Caco-2 (cell line): ENCODE measurements at regions not wholly inside any gene's neighbourhood (a gene's known extent, or its start where the extent isn't known, plus 50 kb on each side); places are given as distances from the start of the nearest gene placed in this dataset.
"Not testable (repeated sequence)": the region's sequence is repeated elsewhere in the genome, so short reads cannot be mapped to it uniquely, and the experiment has no call there.

ENCODE experiments used
- BruUV-seq: library from RNA; stranded (reverse); fragments of 400-500 nt; replicated peaks from 2 replicates; lab custom pipeline; 2021; lab: Mats Ljungman, UMichigan
- CTCF ChIA-PET: fragments of 300-600 bp; sonication (Branson Sonifier 250); formaldehyde crosslinking; loops from one replicate; lab custom pipeline; 2022; ENCODE audit warnings: antibody characterized with exemption; lab: Charles Lee
- POLR2A ChIA-PET: fragments of 300-600 bp; sonication (Branson Sonifier 250); formaldehyde crosslinking; loops from one replicate; lab custom pipeline; 2022; ENCODE audit warnings: antibody characterized with exemption; lab: Charles Lee
- DNase-seq, 2 experiments: peaks; one replicate each; pipeline versions ENCODE4 v3.0.0 to v3.0.0-alpha.2; 2020 to 2022
- H3K27me3 ChIP-seq: replicated peaks from 2 replicates; pipeline ENCODE4 v1.6.0; 2011; ENCODE audit warnings: low read length; ENCODE audit not compliant: control insufficient read depth, insufficient read depth
- H3K36me3 ChIP-seq: 2 replicates; pipeline ENCODE4 v1.5.1; 2011; ENCODE audit warnings: low read length; ENCODE audit not compliant: control insufficient read depth, insufficient read depth
- H3K4me1 ChIP-seq: fragments of 250-450 bp; sonication (Bioruptor Pico); 2 replicates; pipeline ENCODE4 v1.5.1; 2020; ENCODE audit warnings: mild to moderate bottlenecking
- H3K4me3 ChIP-seq: 2 replicates; pipeline ENCODE4 v1.5.1; 2011; ENCODE audit warnings: low read depth, mild to moderate bottlenecking, control low read depth, low read length
- H3K9me3 ChIP-seq: fragments of 250-450 bp; sonication (Bioruptor Pico); 2 replicates; pipeline ENCODE4 v1.5.1; 2020; ENCODE audit warnings: mild to moderate bottlenecking, moderate library complexity
- H3K27ac Mint-ChIP-seq: one replicate; pipeline ENCODE4 v1.8.0; 2022; ENCODE audit warnings: mixed read lengths; ENCODE audit not compliant: unreplicated experiment
- H3K27me3 Mint-ChIP-seq: one replicate; pipeline ENCODE4 v1.8.0; 2022; ENCODE audit warnings: mixed read lengths; ENCODE audit not compliant: insufficient read depth, unreplicated experiment
- H3K36me3 Mint-ChIP-seq: one replicate; pipeline ENCODE4 v1.8.0; 2022; ENCODE audit warnings: mild to moderate bottlenecking, mixed read lengths; ENCODE audit not compliant: insufficient read depth, unreplicated experiment
- H3K4me1 Mint-ChIP-seq: one replicate; pipeline ENCODE4 v1.8.0; 2022; ENCODE audit warnings: low read depth, mixed read lengths; ENCODE audit not compliant: unreplicated experiment
- H3K4me3 Mint-ChIP-seq: one replicate; pipeline ENCODE4 v1.8.0; 2022; ENCODE audit warnings: mild to moderate bottlenecking, moderate library complexity, mixed read lengths; ENCODE audit not compliant: unreplicated experiment
- H3K9me3 Mint-ChIP-seq: one replicate; pipeline ENCODE4 v1.8.0; 2022; ENCODE audit warnings: mixed read lengths; ENCODE audit not compliant: unreplicated experiment
- intact Hi-C: fragments of 100-400 bp; cut with micrococcal nuclease; formaldehyde crosslinking; loops from one replicate; pipeline ENCODE4 v1.10.0; 2022; ENCODE audit not compliant: unreplicated experiment
- TF ChIP-seq, protein P1 (sequence below), 2 experiments: fragments of 200-600 bp in 1 of 2; IDR thresholded peaks; 1 replicate in 1 of 2; 2 replicates in 1 of 2; pipeline versions ENCODE4 v1.5.1 to v1.8.0; 2011 to 2022; ENCODE audit warnings: antibody characterized with exemption in 1 of 2, control low read depth in 1 of 2, inconsistent platforms in 1 of 2, low read depth in 1 of 2, low read length in 1 of 2, mild to moderate bottlenecking in 1 of 2, moderate library complexity in 1 of 2; ENCODE audit not compliant: insufficient read depth in 1 of 2, severe bottlenecking in 1 of 2, unreplicated experiment in 1 of 2

DNA sequence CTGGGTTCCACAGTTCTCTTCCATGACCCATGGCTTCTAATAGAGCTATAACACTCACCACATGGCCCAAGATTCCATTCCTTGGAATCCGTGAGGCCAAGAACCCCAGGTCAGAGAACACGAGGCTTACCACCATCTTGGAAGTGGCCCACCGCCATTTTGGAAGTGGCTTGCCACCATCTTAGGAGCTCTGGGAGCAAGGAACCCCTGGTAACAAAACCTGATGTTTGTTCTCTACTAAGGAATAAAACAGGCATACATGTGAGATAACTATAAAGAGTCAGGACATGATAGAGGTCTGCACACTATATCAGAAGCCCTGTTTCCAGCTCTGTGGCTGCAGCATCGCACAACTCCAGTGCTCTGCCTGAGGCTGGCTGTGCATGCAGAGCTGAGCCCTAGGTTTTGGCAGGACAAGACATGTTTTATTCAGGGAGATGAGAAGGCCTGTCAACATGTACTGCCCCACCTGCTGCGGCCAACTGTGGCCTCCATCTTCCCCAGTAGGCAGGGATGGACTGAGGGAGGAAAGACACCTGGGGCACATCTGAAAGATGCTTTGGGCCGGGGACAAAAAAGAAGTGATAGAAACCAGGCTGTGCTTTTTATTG is 344.9 kb downstream of the DAD1 start:
- no peaks in the 10 kb centered on the region for H3K36me3 ChIP-seq
- DNase-seq: no peak
- no peak overlapping the region for H3K27ac Mint-ChIP-seq
- H3K36me3 Mint-ChIP-seq: no peaks in the 10 kb centered on the region
- intact Hi-C loops: no loop called here
- no peaks in the 10 kb centered on the region for H3K9me3 ChIP-seq
- H3K4me1 ChIP-seq: no peaks in the 10 kb centered on the region
- H3K4me1 Mint-ChIP-seq: no peaks in the 10 kb centered on the region
- ChIA-PET POLR2A (no interaction called here), CTCF (no interaction called here)
- H3K4me3 Mint-ChIP-seq: no peak overlapping the region
- no peaks in the 10 kb centered on the region for H3K27me3 Mint-ChIP-seq
- no peak overlapping the region for H3K4me3 ChIP-seq
- TF ChIP-seq, protein P1, sequence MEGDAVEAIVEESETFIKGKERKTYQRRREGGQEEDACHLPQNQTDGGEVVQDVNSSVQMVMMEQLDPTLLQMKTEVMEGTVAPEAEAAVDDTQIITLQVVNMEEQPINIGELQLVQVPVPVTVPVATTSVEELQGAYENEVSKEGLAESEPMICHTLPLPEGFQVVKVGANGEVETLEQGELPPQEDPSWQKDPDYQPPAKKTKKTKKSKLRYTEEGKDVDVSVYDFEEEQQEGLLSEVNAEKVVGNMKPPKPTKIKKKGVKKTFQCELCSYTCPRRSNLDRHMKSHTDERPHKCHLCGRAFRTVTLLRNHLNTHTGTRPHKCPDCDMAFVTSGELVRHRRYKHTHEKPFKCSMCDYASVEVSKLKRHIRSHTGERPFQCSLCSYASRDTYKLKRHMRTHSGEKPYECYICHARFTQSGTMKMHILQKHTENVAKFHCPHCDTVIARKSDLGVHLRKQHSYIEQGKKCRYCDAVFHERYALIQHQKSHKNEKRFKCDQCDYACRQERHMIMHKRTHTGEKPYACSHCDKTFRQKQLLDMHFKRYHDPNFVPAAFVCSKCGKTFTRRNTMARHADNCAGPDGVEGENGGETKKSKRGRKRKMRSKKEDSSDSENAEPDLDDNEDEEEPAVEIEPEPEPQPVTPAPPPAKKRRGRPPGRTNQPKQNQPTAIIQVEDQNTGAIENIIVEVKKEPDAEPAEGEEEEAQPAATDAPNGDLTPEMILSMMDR (IDR thresholded peaks at IDR 0.05; ENCODE audit: insufficient read depth in 1 of 2, low read depth in 1 of 2, low read length in 1 of 2, severe bottlenecking in 1 of 2, unreplicated experiment in 1 of 2): no peak
- no peaks in the 10 kb centered on the region for H3K27me3 ChIP-seq
- peaks cover 10% of the 10 kb centered on the region for H3K9me3 Mint-ChIP-seq
- no TSS peak for BruUV-seq

DNA sequence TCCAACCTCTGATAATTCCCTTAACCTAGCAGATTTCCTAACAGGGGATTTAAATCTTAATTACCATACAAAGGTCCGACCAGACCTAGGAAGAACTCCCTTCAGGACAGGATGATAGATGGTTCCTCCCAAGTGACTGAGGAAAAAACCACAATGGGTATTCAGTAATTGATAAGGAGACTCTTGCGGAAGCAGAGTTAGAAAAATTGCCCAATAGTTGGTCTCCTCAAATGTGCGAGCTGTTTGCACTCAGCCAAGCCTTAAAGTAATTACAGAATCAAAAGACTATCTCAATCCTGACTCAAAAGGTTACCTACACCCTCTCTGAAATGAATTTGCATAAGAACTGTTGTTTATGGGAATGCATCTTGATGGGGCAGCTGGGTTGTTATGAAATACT is 350.7 kb downstream of the DAD1 start:
- DNase-seq, H3K4me1 Mint-ChIP-seq, H3K4me3 ChIP-seq, H3K4me1 ChIP-seq, H3K27ac Mint-ChIP-seq, CTCF ChIA-PET, H3K36me3 ChIP-seq, POLR2A ChIA-PET, H3K4me3 Mint-ChIP-seq, intact Hi-C loops, H3K27me3 ChIP-seq, H3K9me3 ChIP-seq, H3K36me3 Mint-ChIP-seq, BruUV-seq, H3K27me3 Mint-ChIP-seq: not testable (repeated sequence)
- peaks cover 11% of the 10 kb centered on the region for H3K9me3 Mint-ChIP-seq

- H3K27me3 Mint-ChIP-seq: no peaks in the 10 kb centered on the region
- intact Hi-C loops: no loop called here
- Histone ChIP-seq H3K4me3 (no peak overlapping the region), H3K36me3 (no peaks in the 10 kb centered on the region), H3K4me1 (peaks cover 5% of the 10 kb centered on the region; the same call in 1 of the 2 replicates), H3K9me3 (peaks cover 21% of the 10 kb centered on the region), H3K27me3 (no peaks in the 10 kb centered on the region)
- H3K36me3 Mint-ChIP-seq: peaks cover 5% of the 10 kb centered on the region
- H3K4me3 Mint-ChIP-seq: no peak overlapping the region
- CTCF ChIA-PET: no interaction called here
- H3K9me3 Mint-ChIP-seq: peaks cover 36% of the 10 kb centered on the region
- BruUV-seq: no TSS peak
- POLR2A ChIA-PET: no interaction called here
- peaks cover 9% of the 10 kb centered on the region for H3K4me1 Mint-ChIP-seq
- DNase-seq: no peak
- TF ChIP-seq, protein P1 (IDR thresholded peaks at IDR 0.05; ENCODE audit: insufficient read depth in 1 of 2, low read depth in 1 of 2, low read length in 1 of 2, severe bottlenecking in 1 of 2, unreplicated experiment in 1 of 2): no peak
- H3K27ac Mint-ChIP-seq: no peak overlapping the region
Measured at GRCh38 chr14:22233377-22233776, 355.6 kb downstream of the DAD1 start.
